Ovary (tissue), 7 donors: ENCODE measurements at regions not wholly inside any gene's neighbourhood (a gene's known extent, or its start where the extent isn't known, plus 50 kb on each side); places are given as distances from the start of the nearest gene placed in this dataset.

ENCODE experiments used
- DNase-seq, 5 donors: peaks; one replicate each; pipeline ENCODE4 v3.0.0-alpha.2; 2019 to 2020
- H3K27ac ChIP-seq, 2 donors: fragments of 200-600 bp; one replicate each; pipeline versions ENCODE4 v1.5.1 to v1.8.0; 2019 to 2022
- H3K27me3 ChIP-seq: fragments of 200-600 bp; one replicate; pipeline ENCODE4 v1.8.0; 2022
- H3K36me3 ChIP-seq: fragments of 200-600 bp; sonication (generic); one replicate; pipeline ENCODE4 v1.5.1; 2019
- H3K4me1 ChIP-seq: one replicate; pipeline ENCODE4 v1.8.1; 2013; ENCODE audit warnings: mild to moderate bottlenecking, moderate library complexity; ENCODE audit not compliant: insufficient read depth
- H3K4me3 ChIP-seq: fragments of 200-600 bp; sonication (generic); one replicate; pipeline ENCODE4 v1.5.1; 2017
- H3K9me3 ChIP-seq, 2 donors: fragments of 200-600 bp in 1 of 2; sonication (generic) in 1 of 2; one replicate each; pipeline versions ENCODE4 v1.5.1 to v1.8.1; 2013 to 2019; ENCODE audit warnings: mild to moderate bottlenecking in 1 of 2, moderate library complexity in 1 of 2
- CTCF ChIP-seq, 3 donors: fragments of 450-650 bp in 2 of 3; fragments of 200-600 bp in 1 of 3; IDR thresholded peaks; one replicate each; pipeline versions ENCODE4 v1.5.1 to v1.8.0; 2016 to 2022; ENCODE audit warnings: antibody characterized with exemption in 3 of 3, mild to moderate bottlenecking in 1 of 3
- EP300 ChIP-seq: sonication (generic); formaldehyde crosslinking; IDR thresholded peaks from one replicate; pipeline ENCODE4 v1.6.1; 2017; ENCODE audit warnings: antibody characterized with exemption
- POLR2A ChIP-seq: fragments of 450-650 bp; IDR thresholded peaks from one replicate; pipeline ENCODE4 v1.6.1; 2017; ENCODE audit warnings: antibody characterized with exemption, mild to moderate bottlenecking, moderate library complexity
- WGBS, 3 donors: extraction: QIAGEN DNeasy Blood & Tissue Kit in 1 of 3; methylation state at CpG; one replicate each; pipeline versions ENCODE4 v1.1.5 to v1.1.7; 2013 to 2017; 5-methylcytosine and 5-hydroxymethylcytosine counted together
- intact Hi-C, 4 donors: fragments of 100-400 bp; cut with DNase I; formaldehyde crosslinking; loops; one replicate each; pipeline versions ENCODE4 v1.11.0 to v1.15.1; 2022 to 2023
- donor health status: DM: no; HTN: no; CAD: no; lungs with moderate emphysema.
- donor health status: DM: no; HTN: no; CAD: no.
- donor health status: Bipolar disorder and iron deficiency.
- donor health status: DM: no; HTN: no; CAD: no.
- donor health status: DM: yes; HTN: yes; CAD: no.

- 56 to 61% (median 56%) methylated on average over 4 of the region's 4 CpGs for WGBS, 3 donors
- Histone ChIP-seq H3K4me3 (no peak overlapping the region), H3K27me3 (no peaks in the 10 kb centered on the region), H3K27ac (no peak overlapping the region), H3K36me3 (no peaks in the 10 kb centered on the region), H3K9me3 (no peaks in the 10 kb centered on the region), H3K4me1 (peaks cover 2% of the 10 kb centered on the region)
- TF ChIP-seq CTCF (IDR thresholded peaks at IDR 0.05) (no peak), EP300 (no peak)
- intact Hi-C loops = no loop called here
- DNase-seq = no peak
Measured at GRCh38 chr6:56381801-56382251, 134.4 kb upstream of the COL21A1 start.

GRCh38 chr6:56380476-56380875, 133.1 kb upstream of the COL21A1 start:
- intact Hi-C loops = no loop called here
- Histone ChIP-seq H3K36me3 (no peaks in the 10 kb centered on the region), H3K4me1 (peaks cover 2% of the 10 kb centered on the region), H3K27ac (no peak overlapping the region), H3K9me3 (no peaks in the 10 kb centered on the region), H3K4me3 (no peak overlapping the region), H3K27me3 (no peaks in the 10 kb centered on the region)
- TF ChIP-seq POLR2A = no peak
- TF ChIP-seq EP300 = no peak
- no peak for TF ChIP-seq CTCF (IDR thresholded peaks at IDR 0.05)
- DNase-seq = no peak
- WGBS, 3 donors = 47 to 57% (median 54%) methylated on average over 1 of the region's 1 CpG

- H3K27ac ChIP-seq = no peak overlapping the region
- peaks cover 4% of the 10 kb centered on the region for H3K4me1 ChIP-seq
- DNase-seq = no peak
- H3K9me3 ChIP-seq = no peaks in the 10 kb centered on the region
- no peaks in the 10 kb centered on the region for H3K27me3 ChIP-seq
- WGBS, 3 donors = 76 to 86% (median 78%) methylated on average over 7 of the region's 7 CpGs
- no peak overlapping the region for H3K4me3 ChIP-seq
- TF ChIP-seq POLR2A (no peak), CTCF (IDR thresholded peaks at IDR 0.05) (no peak), EP300 (no peak)
- intact Hi-C loops = loop anchor here in 1 of 4 donors (10.0 kb wide), 1 partner anchor 66 kb away; no protein-coding TSS in a partner anchor
- H3K36me3 ChIP-seq = no peaks in the 10 kb centered on the region
Measured at GRCh38 chr6:56378966-56379585, 131.7 kb upstream of the COL21A1 start.

DNA sequence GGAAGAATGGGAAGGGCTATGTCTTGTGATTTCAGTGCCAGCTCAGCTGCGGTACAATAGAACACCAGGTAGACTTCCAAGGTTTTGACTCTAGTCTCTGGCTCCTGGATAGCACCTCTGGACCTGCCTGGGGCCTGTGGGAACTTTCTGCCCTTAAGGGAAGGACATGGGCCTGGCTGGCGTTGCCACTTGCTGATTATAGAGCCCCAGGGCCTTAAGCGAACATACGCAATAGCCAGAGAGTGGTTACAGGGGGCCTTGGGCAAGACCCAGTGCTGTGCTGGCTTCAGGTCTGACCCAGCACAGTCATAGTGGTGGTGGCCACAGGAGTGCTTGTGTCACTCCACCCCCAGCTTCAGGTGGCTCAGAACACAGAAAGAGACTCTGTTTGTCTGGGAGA, 131.1 kb upstream of the COL21A1 start:
- H3K27ac ChIP-seq = no peak overlapping the region
- no peak overlapping the region for H3K4me3 ChIP-seq
- no peaks in the 10 kb centered on the region for H3K36me3 ChIP-seq
- intact Hi-C loops = loop anchor here in 1 of 4 donors (10.0 kb wide), 1 partner anchor 66 kb away; no protein-coding TSS in a partner anchor
- H3K4me1 ChIP-seq = peaks cover 3% of the 10 kb centered on the region
- no peaks in the 10 kb centered on the region for H3K27me3 ChIP-seq
- 94 to 100% (median 98%) methylated on average over 4 of the region's 4 CpGs for WGBS, 3 donors
- H3K9me3 ChIP-seq = no peaks in the 10 kb centered on the region
- no peak for TF ChIP-seq CTCF (IDR thresholded peaks at IDR 0.05)
- TF ChIP-seq EP300 = no peak
- no peak for TF ChIP-seq POLR2A
- DNase-seq = no peak
